ENCODE measurements at regions not wholly inside any gene's neighbourhood (a gene's known extent, or its start where the extent isn't known, plus 50 kb on each side); places are given as distances from the start of the nearest gene placed in this dataset.
"Not testable (repeated sequence)": the region's sequence is repeated elsewhere in the genome, so short reads cannot be mapped to it uniquely, and the experiment has no call there.

DNA sequence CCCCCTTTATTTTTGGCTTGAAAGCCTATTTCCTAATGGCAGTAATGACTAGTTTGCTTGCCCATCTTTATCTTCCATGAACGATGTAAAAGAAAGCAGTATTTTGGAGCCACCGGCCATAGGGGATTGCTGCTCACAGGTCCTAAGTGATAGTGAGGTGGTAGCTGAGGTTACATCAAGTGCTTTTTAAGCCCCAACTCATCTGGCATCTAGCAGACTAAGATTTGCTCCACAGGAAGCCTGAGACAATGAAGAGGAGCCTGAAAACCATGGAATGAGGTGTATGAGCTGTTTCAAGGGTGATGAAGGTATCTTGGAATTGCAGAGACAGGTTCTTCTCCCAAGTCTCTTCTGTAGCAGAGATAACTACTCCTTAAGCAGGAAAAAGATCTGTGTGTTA, 496.3 kb downstream of the XPNPEP1 start:
- no peak for DNase-seq (ENCODE audit: extremely low read depth, low read depth, low spot score)

GRCh38 chr10:109418795-109419194, 504.5 kb downstream of the XPNPEP1 start:
- no peak for DNase-seq (ENCODE audit: extremely low read depth, low read depth, low spot score)

GRCh38 chr10:109417803-109418202, 505.5 kb downstream of the XPNPEP1 start:
- no peak for DNase-seq (ENCODE audit: extremely low read depth, low read depth, low spot score)

- DNase-seq (ENCODE audit: extremely low read depth, low read depth, low spot score), result no peak
Measured at GRCh38 chr10:109412353-109412752, 511.0 kb downstream of the XPNPEP1 start.

DNA sequence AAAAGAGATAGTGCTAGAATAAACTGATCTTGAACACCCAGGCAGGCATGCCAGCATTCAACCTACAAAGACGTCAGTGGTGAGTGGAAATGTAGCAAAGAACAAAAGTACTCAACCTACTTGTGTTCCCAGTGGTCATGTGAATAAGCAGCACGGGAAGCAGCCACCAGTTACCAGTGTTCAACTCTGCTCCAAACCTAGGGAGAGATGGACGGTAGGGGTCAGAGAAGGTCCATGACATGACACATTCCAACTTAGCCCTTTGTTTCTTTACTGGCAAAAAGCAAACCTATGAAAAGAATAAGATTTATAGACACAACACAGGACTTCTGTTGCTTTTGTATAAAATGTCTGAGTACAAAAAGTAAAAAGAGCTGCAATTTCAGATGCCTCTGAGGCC, 511.4 kb downstream of the XPNPEP1 start:
- no peak for DNase-seq (ENCODE audit: extremely low read depth, low read depth, low spot score)

DNA sequence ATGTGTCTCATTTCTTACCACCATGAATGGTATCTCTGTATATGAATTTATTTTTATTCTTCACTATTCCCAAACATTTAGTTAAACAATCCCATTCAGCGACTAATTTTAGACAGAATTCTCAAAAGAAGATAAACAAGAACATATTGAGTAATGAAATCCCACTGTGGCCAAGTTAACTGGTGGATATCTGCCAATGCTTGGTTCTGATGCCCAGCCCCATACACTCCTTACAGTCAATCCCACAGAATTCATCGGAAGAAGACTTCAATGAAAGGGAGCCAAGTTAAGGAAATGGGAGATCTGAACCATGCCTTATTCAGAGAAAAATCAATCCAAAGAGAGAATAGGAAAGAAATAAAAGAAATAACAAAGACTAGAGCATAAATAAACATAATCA, 518.0 kb downstream of the XPNPEP1 start:
- no peak for DNase-seq (ENCODE audit: extremely low read depth, low read depth, low spot score)

- DNase-seq (ENCODE audit: extremely low read depth, low read depth, low spot score), result no peak
Measured at GRCh38 chr10:109403551-109403950, 519.8 kb downstream of the XPNPEP1 start.

DNA sequence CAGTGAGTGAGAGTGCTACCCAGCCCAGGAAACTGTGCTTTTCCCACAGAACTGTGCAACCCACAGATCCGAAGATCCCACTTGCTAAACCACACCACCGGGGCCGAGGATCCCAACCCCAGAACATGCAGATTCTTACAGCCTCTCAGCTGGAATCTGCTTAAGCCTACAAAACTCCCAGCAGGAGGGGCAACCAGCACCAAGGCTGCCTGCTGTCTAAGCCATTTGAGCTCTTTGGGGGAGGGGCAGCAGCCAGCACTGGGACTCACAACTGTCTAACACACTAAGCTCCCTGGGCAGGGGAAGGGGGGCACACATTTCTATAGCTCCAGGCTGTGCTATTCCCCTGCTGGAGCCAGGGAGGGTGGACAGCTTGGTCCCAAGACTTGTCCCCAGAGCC, 529.9 kb downstream of the XPNPEP1 start:
- no peak for DNase-seq (ENCODE audit: extremely low read depth, low read depth, low spot score)

DNA sequence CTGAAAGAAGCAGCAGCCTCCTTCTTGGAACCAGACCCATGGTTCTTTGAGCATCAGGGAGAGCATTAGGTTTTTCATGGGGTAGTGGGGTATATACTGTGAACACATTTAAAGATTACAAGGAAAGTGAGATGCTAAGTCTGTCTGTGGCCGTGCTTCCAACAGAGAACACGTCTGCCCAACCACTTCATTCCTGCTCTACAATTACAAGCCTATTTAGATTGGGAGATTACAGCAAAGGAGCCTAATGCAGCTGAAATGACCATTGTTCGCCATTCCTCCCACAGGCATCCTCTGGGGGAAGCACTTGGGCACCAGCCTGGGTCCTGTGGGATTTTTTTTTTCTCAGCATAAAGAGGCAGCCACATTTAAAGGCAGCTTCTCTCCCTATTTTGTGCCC, 536.4 kb downstream of the XPNPEP1 start:
- no peak for DNase-seq (ENCODE audit: extremely low read depth, low read depth, low spot score)

DNA sequence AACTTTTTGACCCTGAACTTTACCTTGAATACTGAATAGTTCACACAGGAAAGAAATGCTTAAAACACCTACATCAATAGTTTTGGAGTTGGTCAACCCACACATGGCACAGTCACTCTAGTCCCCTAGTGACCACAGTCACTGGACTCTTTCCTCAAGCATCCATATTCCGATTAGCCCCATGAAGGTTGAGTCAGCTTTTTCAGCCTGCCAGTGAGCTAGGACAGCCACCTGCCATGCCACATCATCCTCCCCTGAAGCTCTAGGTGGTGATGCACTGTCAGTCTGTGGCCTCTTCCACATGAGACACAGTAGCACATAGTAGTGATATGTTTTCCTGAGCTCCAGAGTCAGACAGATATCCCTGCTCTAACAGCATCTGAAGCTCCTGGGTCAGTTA, 537.2 kb downstream of the XPNPEP1 start:
- no peak for DNase-seq (ENCODE audit: extremely low read depth, low read depth, low spot score)

- no peak for DNase-seq (ENCODE audit: extremely low read depth, low read depth, low spot score)
Measured at GRCh38 chr10:109379186-109379585, 544.1 kb downstream of the XPNPEP1 start.

GRCh38 chr10:109374215-109374614, 549.1 kb downstream of the XPNPEP1 start:
- no peak for DNase-seq (ENCODE audit: extremely low read depth, low read depth, low spot score)

- DNase-seq (ENCODE audit: extremely low read depth, low read depth, low spot score), result no peak
Measured at GRCh38 chr10:109359316-109359715, 564.0 kb downstream of the XPNPEP1 start.

- DNase-seq (ENCODE audit: extremely low read depth, low read depth, low spot score), result no peak
Measured at GRCh38 chr10:109358325-109358724, 565.0 kb downstream of the XPNPEP1 start.

DNA sequence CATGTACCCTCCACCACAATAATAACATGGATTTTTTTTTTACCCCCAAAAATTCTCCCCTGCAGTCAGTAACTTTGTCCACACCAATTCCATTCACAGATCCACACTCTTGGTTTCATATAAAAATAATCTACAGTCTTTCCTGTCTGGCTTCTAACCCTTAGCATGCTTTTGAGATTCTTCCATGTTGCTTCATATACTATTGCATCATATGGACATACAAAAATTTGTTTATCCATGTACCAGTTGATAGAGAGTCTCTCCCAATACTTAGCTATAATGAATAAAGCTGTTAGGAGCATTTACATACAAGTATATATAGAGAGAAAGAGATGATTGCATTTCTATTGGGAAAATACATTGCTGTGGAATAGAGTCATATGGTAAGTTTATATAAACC, 575.0 kb downstream of the XPNPEP1 start:
- no peak for DNase-seq (ENCODE audit: extremely low read depth, low read depth, low spot score)

DNA sequence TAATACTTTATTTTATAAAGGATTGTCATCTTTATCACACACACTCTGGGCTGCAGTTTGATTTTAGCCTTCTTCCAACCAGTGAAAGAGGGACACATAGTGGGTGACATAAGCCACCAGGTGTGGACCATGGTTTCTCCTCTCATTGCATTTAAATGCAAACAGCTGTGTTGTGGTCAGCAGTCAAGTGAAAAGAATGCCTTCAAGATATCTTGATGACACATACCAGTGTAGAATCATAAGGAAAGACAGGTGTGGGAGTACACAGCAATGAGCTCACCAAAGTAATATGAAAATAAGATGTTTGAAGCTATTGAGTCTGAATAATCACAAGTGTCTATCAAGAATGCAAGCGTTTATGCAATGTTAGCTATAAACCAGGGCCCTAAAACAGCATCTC, 580.0 kb downstream of the XPNPEP1 start:
- DNase-seq (ENCODE audit: extremely low read depth, low read depth, low spot score), result no peak

DNA sequence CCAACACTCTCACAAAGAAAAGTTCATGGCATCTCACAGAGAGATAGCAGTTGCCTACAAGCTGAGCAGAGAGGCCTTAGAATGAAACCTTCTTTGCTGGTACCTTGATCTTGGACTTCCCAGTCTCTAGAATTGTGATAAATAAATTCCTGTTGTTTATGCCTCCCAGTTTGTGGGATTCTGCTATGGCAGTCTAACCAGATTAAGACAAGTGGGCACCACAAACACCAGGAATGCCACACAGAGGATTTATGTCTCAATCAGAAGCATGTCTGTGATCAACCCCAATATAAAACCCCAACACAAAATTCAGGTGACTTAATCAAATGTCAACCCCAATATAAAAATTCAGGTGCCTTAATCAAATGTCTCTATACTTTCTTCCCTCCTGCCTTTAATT, 581.3 kb downstream of the XPNPEP1 start:
- DNase-seq (ENCODE audit: extremely low read depth, low read depth, low spot score), result no peak

DNA sequence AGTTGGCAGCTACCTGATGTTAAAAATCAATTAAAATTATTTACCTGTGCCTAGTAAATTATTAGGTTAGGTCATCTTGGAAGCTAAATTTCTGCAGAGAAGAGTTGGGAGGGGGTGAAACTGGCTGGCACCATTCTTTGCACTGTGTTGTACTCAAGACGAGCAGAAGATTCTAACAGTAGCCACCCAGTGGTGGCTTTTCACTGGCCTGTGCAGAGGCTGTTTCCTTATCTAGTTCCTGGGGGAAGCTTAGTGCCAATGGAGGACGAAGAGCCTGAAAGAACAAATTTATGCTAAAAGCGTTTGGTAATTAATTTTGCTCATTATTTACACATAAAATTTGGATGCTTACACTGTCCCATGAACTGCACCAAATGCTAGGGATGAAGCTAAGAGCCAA, 595.3 kb downstream of the XPNPEP1 start:
- DNase-seq (ENCODE audit: extremely low read depth, low read depth, low spot score), result no peak

DNA sequence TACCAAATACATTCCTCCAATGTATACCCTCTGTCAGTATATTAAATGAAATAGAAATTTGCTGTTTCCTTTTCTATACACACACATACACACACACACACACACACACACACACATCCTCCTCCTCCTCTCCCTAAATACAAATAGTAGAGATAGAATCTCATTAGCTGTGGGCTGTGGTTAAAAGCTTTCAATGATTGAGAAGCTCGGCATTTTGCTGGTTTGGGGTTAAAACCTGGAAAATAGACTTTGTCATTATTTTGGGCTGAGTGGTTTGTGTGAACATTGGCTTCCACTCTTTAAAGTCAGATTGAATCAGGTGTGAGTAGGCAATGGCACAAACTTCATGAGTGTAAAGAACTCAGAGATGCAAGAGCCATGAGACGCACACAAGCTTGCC, 596.0 kb downstream of the XPNPEP1 start:
- DNase-seq (ENCODE audit: extremely low read depth, low read depth, low spot score), result no peak

DNA sequence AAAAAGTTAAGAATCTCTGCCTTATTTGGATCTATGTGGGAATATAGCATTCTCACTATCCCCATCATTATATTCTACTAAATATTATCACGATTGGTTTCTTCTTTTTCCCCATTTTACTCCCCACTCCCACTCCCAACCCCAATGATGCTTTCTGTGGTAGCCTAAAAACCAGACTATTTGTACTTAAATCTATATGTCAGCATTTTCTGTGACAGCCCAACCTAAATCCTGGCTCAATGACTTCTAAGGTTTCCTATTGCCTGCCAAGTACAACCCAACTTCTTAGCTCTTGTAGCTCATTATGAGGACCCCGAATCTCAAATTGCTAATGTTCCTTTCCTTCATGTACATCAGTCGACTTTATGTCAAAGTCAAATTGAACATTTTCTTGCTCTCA, 598.6 kb downstream of the XPNPEP1 start:
- no peak for DNase-seq (ENCODE audit: extremely low read depth, low read depth, low spot score)

DNA sequence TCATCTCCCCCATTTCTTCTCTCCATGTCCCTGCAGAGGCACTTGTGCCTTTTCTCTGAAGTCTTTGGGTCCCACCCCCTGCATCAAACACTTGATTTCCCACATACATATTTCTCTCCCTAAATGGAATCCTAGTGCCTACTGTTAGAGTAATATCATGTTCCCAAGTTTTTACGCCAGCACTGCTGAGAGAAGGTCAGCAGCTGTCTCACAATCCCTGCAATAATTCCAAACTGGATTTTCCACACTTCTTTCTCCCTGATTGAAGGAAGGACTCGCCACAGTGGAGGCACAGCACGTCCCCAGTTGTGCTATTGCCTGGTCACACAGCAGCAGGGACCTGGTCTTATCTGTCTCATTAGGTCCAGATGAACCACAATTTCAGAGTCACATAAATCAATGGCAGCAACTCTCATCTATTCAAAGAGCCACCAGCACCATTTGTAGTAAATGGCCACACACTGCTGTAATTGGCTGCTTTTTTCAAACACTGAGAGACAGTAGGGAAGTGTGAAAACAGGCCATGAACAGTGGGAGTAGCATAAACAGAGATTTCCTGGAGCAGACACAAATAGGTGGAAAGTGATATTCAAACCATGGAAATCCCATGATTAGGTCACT, 605.5 kb downstream of the XPNPEP1 start:
- DNase-seq (ENCODE audit: extremely low read depth, low read depth, low spot score), result no peak

- DNase-seq (ENCODE audit: extremely low read depth, low read depth, low spot score), result not testable (repeated sequence)
Measured at GRCh38 chr10:109314016-109314415, 609.3 kb downstream of the XPNPEP1 start.

DNA sequence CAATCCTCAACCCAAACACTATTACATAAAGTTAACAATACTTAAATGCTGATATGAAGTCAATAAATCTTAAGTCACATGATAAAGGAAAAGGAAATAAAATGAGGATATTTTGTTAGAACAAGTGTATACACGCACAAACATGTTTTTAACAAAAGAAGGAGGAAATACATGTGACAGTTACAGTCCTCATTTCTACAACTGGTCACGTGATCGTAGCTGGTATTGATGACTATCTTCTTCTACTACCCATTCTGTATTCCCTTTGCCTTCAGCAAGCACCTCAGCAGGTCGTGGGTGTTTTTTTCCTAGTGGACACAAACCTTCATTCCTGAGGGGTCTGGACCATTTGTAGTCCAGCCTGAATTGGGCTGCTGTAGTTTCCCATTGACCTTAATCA, 610.8 kb downstream of the XPNPEP1 start:
- not testable (repeated sequence) for DNase-seq (ENCODE audit: extremely low read depth, low read depth, low spot score)
